HepG2 (cell line): ENCODE measurements at regions not wholly inside any gene's neighbourhood (a gene's known extent, or its start where the extent isn't known, plus 50 kb on each side); places are given as distances from the start of the nearest gene placed in this dataset.

Source experiments
- ATAC-seq: fragments of 200-7000 bp; cut with Tn5 transposase; 3 replicates; pipeline ENCODE4 v1.9.1; 2020; ENCODE audit warnings: mild to moderate bottlenecking, moderate library complexity
- BruUV-seq: library from RNA; stranded (reverse); fragments of 400-500 nt; replicated peaks from 2 replicates; lab custom pipeline; 2021; lab: Mats Ljungman, UMichigan
- CTCF ChIA-PET: fragments of 300-600 bp; formaldehyde crosslinking; extraction: SDS; loops from one replicate; lab custom pipeline; 2021; ENCODE audit warnings: low total read pairs, inconsistent platforms, low intra/inter-chr PET ratio; lab: Yijun Ruan, JAX
- POLR2A ChIA-PET: fragments of 350-600 bp; sonication (Branson Sonifier 250); formaldehyde crosslinking; loops from one replicate; lab custom pipeline; 2020; ENCODE audit warnings: antibody characterized with exemption, inconsistent platforms; lab: Yijun Ruan, JAX
- DNase-seq: peaks from one replicate; pipeline ENCODE4 v3.0.0-alpha.2; 2015; ENCODE audit warnings: low spot score
- FAIRE-seq: peaks from 3 replicates; lab custom pipeline; 2011; peaks lifted over from hg19 to GRCh38; lab: Jason Lieb, UNC
- H2AFZ ChIP-seq: one replicate; pipeline ENCODE4 v1.6.1; 2011; ENCODE audit warnings: low read length, inconsistent platforms
- H3K27ac ChIP-seq: fragments of 300-600 bp; 3 replicates; pipeline ENCODE4 v1.8.0; 2011; ENCODE audit warnings: mixed run types, mild to moderate bottlenecking, mixed read lengths, low read length, inconsistent platforms; ENCODE audit not compliant: insufficient read depth; ENCODE audit errors: extremely low read length
- H3K27me3 ChIP-seq, 2 experiments: fragments of 200-600 bp in 1 of 2; 2 replicates in 1 of 2; 3 replicates in 1 of 2; pipeline versions ENCODE4 v1.6.0 to v1.8.0; 2011; ENCODE audit warnings: low read length in 2 of 2, mild to moderate bottlenecking in 2 of 2, moderate library complexity in 2 of 2, inconsistent platforms in 1 of 2; ENCODE audit not compliant: insufficient read depth in 2 of 2, control insufficient read depth in 1 of 2
- H3K36me3 ChIP-seq, 2 experiments: fragments of 200-600 bp in 1 of 2; replicated peaks in 1 of 2; 2 replicates in 1 of 2; 3 replicates in 1 of 2; pipeline versions ENCODE4 v1.5.1 to v1.8.0; 2011; ENCODE audit warnings: low read length in 2 of 2, inconsistent platforms in 1 of 2; ENCODE audit not compliant: insufficient read depth in 2 of 2, control insufficient read depth in 1 of 2
- H3K4me1 ChIP-seq: 2 replicates; pipeline ENCODE4 v1.5.1; 2012; ENCODE audit warnings: low read length, inconsistent platforms; ENCODE audit not compliant: insufficient read depth
- H3K4me2 ChIP-seq: 2 replicates; pipeline ENCODE4 v1.6.0; 2011; ENCODE audit warnings: low read depth, low read length, inconsistent platforms
- H3K4me3 ChIP-seq, 3 experiments: fragments of 200-600 bp in 1 of 3; sonication (generic), shearing (Covaris generic) in 1 of 3; replicated peaks in 1 of 3; 2 replicates each; pipeline ENCODE4 v1.5.1; 2011 to 2016; ENCODE audit warnings: low read length in 3 of 3, inconsistent platforms in 2 of 3, low read depth in 2 of 3, mild to moderate bottlenecking in 2 of 3, control low read depth in 1 of 3, mixed read lengths in 1 of 3; ENCODE audit not compliant: insufficient read depth in 1 of 3
- H3K79me2 ChIP-seq: one replicate; pipeline ENCODE4 v1.6.1; 2011; ENCODE audit warnings: low read length, inconsistent platforms; ENCODE audit not compliant: insufficient read depth
- H3K9ac ChIP-seq: 2 replicates; pipeline ENCODE4 v1.6.0; 2011; ENCODE audit warnings: mild to moderate bottlenecking, low read depth, low read length, inconsistent platforms; ENCODE audit not compliant: insufficient read depth
- H3K9me3 ChIP-seq: 2 replicates; pipeline ENCODE4 v1.5.1; 2012; ENCODE audit warnings: mild to moderate bottlenecking, low read length
- H4K20me1 ChIP-seq: 2 replicates; pipeline ENCODE4 v1.6.0; 2011; ENCODE audit warnings: inconsistent platforms, mild to moderate bottlenecking, low read length, moderate library complexity; ENCODE audit not compliant: insufficient read depth
- AHR ChIP-seq: IDR thresholded peaks from 2 replicates; pipeline ENCODE4 v1.6.1; 2018; ENCODE audit warnings: missing genetic modification reagents, missing compliant biosample characterization
- ARNTL ChIP-seq: sonication (generic); formaldehyde crosslinking; IDR thresholded peaks from 2 replicates; pipeline ENCODE4 v1.4.0; 2020; ENCODE audit warnings: mild to moderate bottlenecking, missing genetic modification reagents
- GFI1 ChIP-seq: sonication (generic); formaldehyde crosslinking; IDR thresholded peaks from 2 replicates; pipeline ENCODE4 v1.5.0; 2020; ENCODE audit warnings: missing genetic modification reagents, mild to moderate bottlenecking, borderline replicate concordance
- MYC ChIP-seq: sonication (generic); formaldehyde crosslinking; IDR thresholded peaks from 2 replicates; pipeline ENCODE4 v1.9.0; 2021; ENCODE audit warnings: missing genetic modification reagents, borderline replicate concordance
- PHF8 ChIP-seq: sonication (generic); formaldehyde crosslinking; IDR thresholded peaks from 2 replicates; pipeline ENCODE4 v1.5.0; 2020; ENCODE audit warnings: missing genetic modification reagents
- TBL1XR1 ChIP-seq: fragments of 150-350 bp; IDR thresholded peaks from 2 replicates; pipeline ENCODE4 v1.6.1; 2014; ENCODE audit warnings: borderline replicate concordance, low read length; ENCODE audit not compliant: partially characterized antibody
- TCF12 ChIP-seq, 2 experiments: fragments of 450-650 bp in 1 of 2; sonication (generic) in 1 of 2; formaldehyde crosslinking in 1 of 2; IDR thresholded peaks; 2 replicates each; pipeline versions ENCODE4 v1.6.1 to v1.8.0; 2017 to 2022; ENCODE audit warnings: antibody characterized with exemption in 1 of 2, mild to moderate bottlenecking in 1 of 2, missing genetic modification reagents in 1 of 2, moderate library complexity in 1 of 2
- ZNF562 ChIP-seq: sonication (generic); formaldehyde crosslinking; IDR thresholded peaks from 2 replicates; pipeline ENCODE4 v1.8.0; 2022; ENCODE audit warnings: missing genetic modification reagents, borderline replicate concordance
- ZXDC ChIP-seq: sonication (generic); formaldehyde crosslinking; IDR thresholded peaks from 2 replicates; pipeline ENCODE4 v1.5.0; 2020; ENCODE audit warnings: mild to moderate bottlenecking, missing genetic modification reagents
- in situ Hi-C: cut with HindIII; loops from 2 replicates; pipeline ENCODE4 v1.10.0; 2017; ENCODE audit warnings: low pct_unique_long_range_greater_than_20kb; ENCODE audit not compliant: extremely low pct_ligation_motif_present
- intact Hi-C: fragments of 100-400 bp; cut with micrococcal nuclease; formaldehyde crosslinking; loops from one replicate; pipeline ENCODE4 v1.10.0; 2022; ENCODE audit not compliant: unreplicated experiment
- TF ChIP-seq, protein P1 (sequence below): sonication (generic); formaldehyde crosslinking; IDR thresholded peaks from 2 replicates; pipeline ENCODE4 v1.5.0; 2020; ENCODE audit warnings: mild to moderate bottlenecking, missing genetic modification reagents
- TF ChIP-seq, protein P2 (sequence below): sonication (generic); formaldehyde crosslinking; IDR thresholded peaks from 2 replicates; pipeline ENCODE4 v1.9.0; 2021; ENCODE audit warnings: missing genetic modification reagents, mild to moderate bottlenecking, borderline replicate concordance

GRCh38 chr13:81446441-81446840, 1105.5 kb upstream of the SPRY2 start:
- no peak for DNase-seq
- H3K36me3 ChIP-seq: no peaks in the 10 kb centered on the region
- no peaks in the 10 kb centered on the region for H3K27me3 ChIP-seq
- H2AFZ ChIP-seq: no peak overlapping the region
- no peak overlapping the region for H3K4me2 ChIP-seq
- BruUV-seq: no TSS peak
- ATAC-seq: no peak
- H3K4me1 ChIP-seq: no peaks in the 10 kb centered on the region
- intact Hi-C loops (no loop called here), in situ Hi-C loops (no loop called here)
- no peaks in the 10 kb centered on the region for H3K79me2 ChIP-seq
- H3K9ac ChIP-seq: no peak overlapping the region
- no peak for FAIRE-seq
- POLR2A ChIA-PET: no interaction called here
- CTCF ChIA-PET: no interaction called here
- H3K9me3 ChIP-seq: no peaks in the 10 kb centered on the region
- H3K4me3 ChIP-seq: no peak overlapping the region
- no peaks in the 10 kb centered on the region for H4K20me1 ChIP-seq
- H3K27ac ChIP-seq: no peak overlapping the region
- TF ChIP-seq ARNTL (CRISPR knock-in tag) (no peak), PHF8 (no peak), MYC (CRISPR knock-in tag) (no peak), AHR (CRISPR knock-in tag) (no peak), ZNF562 (CRISPR knock-in tag) (no peak), TCF12 (IDR thresholded peaks at IDR 0.05) (no peak), TCF12 (CRISPR knock-in tag; IDR thresholded peaks at IDR 0.05) (no peak), ZXDC (CRISPR knock-in tag) (no peak), GFI1 (no peak), TBL1XR1 (no peak)
- TF ChIP-seq, protein P1, sequence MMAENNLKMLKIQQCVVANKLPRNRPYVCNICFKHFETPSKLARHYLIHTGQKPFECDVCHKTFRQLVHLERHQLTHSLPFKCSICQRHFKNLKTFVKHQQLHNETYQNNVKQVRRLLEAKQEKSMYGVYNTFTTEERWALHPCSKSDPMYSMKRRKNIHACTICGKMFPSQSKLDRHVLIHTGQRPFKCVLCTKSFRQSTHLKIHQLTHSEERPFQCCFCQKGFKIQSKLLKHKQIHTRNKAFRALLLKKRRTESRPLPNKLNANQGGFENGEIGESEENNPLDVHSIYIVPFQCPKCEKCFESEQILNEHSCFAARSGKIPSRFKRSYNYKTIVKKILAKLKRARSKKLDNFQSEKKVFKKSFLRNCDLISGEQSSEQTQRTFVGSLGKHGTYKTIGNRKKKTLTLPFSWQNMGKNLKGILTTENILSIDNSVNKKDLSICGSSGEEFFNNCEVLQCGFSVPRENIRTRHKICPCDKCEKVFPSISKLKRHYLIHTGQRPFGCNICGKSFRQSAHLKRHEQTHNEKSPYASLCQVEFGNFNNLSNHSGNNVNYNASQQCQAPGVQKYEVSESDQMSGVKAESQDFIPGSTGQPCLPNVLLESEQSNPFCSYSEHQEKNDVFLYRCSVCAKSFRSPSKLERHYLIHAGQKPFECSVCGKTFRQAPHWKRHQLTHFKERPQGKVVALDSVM (CRISPR knock-in tag): no peak
- TF ChIP-seq, protein P2, sequence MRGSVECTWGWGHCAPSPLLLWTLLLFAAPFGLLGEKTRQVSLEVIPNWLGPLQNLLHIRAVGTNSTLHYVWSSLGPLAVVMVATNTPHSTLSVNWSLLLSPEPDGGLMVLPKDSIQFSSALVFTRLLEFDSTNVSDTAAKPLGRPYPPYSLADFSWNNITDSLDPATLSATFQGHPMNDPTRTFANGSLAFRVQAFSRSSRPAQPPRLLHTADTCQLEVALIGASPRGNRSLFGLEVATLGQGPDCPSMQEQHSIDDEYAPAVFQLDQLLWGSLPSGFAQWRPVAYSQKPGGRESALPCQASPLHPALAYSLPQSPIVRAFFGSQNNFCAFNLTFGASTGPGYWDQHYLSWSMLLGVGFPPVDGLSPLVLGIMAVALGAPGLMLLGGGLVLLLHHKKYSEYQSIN (CRISPR knock-in tag): no peak
